DOHH2 (cell line): ENCODE measurements at regions not wholly inside any gene's neighbourhood (a gene's known extent, or its start where the extent isn't known, plus 50 kb on each side); places are given as distances from the start of the nearest gene placed in this dataset.

ENCODE experiments used
- CTCF ChIP-seq: fragments of 200-600 bp; sonication (generic); IDR thresholded peaks from one replicate; pipeline ENCODE4 v1.5.1; 2014; ENCODE audit warnings: antibody characterized with exemption, mild to moderate bottlenecking, low read depth, low read length; ENCODE audit not compliant: poor library complexity, severe bottlenecking
- EZH2phosphoT487 ChIP-seq: fragments of 200-600 bp; sonication (generic); IDR thresholded peaks from 2 replicates; pipeline ENCODE4 v1.6.1; 2017; ENCODE audit warnings: borderline replicate concordance, mild to moderate bottlenecking, antibody characterized with exemption, low read length, moderate library complexity, mixed read lengths

DNA sequence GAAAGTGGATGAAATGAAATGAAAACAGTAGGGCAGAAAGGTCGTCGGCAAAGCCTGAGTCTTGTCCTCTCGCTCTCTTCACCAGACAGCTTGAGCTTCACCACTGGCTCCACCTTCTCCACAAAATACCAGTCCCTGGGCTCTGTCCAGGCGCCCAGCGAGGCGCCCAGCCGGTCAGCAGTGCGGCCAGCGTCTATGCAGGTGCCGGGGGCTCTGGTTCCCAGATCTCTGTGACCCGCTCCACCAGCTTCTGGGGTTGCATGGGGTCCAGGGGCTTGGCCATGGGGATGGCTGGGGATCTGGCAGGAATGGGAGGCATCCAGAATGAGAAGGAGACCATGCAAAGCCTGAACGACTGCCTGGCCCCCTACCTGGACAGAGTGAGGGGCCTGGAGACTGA, 600.5 kb upstream of the ZP4 start:
- TF ChIP-seq EZH2phosphoT487 (no peak), CTCF (no peak)
